Gastrocnemius medialis (tissue), 4 donors: ENCODE measurements at regions not wholly inside any gene's neighbourhood (a gene's known extent, or its start where the extent isn't known, plus 50 kb on each side); places are given as distances from the start of the nearest gene placed in this dataset.

Experiments
- POLR2A ChIP-seq, 2 donors: fragments of 450-650 bp; IDR thresholded peaks; one replicate each; pipeline ENCODE4 v1.6.1; 2017; ENCODE audit warnings: antibody characterized with exemption in 2 of 2, mild to moderate bottlenecking in 2 of 2, moderate library complexity in 2 of 2
- TF ChIP-seq, protein P1 (sequence below), 5 experiments: fragments of 450-650 bp in 3 of 5; fragments of 200-600 bp in 2 of 5; sonication (generic) in 2 of 5; IDR thresholded peaks in 4 of 5; conservative IDR thresholded peaks in 1 of 5; 1 replicate in 4 of 5; 2 replicates in 1 of 5; pipeline ENCODE4 v1.5.1; 2016 to 2019; ENCODE audit warnings: antibody characterized with exemption in 5 of 5, mild to moderate bottlenecking in 3 of 5, moderate library complexity in 3 of 5

DNA sequence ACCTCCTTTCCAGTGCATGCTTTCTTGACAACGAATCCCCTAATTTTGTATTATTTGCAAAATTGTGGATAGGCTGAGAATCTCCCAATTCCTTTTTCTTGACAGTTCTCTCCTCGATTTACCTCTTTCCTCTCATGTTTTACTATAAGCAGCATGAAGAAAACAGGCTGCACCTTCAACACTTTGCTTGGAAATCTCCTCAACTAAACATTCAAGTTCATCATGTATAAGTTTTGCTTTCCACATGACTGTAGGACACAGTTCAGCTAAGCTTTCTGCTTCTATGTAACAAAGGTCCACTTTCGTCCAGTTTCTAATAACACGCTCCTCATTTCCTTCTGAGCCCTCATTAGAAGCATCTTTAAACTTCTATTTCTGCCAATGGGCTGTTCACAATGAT, 199.0 kb upstream of the NLRP1 start:
- TF ChIP-seq, protein P1, sequence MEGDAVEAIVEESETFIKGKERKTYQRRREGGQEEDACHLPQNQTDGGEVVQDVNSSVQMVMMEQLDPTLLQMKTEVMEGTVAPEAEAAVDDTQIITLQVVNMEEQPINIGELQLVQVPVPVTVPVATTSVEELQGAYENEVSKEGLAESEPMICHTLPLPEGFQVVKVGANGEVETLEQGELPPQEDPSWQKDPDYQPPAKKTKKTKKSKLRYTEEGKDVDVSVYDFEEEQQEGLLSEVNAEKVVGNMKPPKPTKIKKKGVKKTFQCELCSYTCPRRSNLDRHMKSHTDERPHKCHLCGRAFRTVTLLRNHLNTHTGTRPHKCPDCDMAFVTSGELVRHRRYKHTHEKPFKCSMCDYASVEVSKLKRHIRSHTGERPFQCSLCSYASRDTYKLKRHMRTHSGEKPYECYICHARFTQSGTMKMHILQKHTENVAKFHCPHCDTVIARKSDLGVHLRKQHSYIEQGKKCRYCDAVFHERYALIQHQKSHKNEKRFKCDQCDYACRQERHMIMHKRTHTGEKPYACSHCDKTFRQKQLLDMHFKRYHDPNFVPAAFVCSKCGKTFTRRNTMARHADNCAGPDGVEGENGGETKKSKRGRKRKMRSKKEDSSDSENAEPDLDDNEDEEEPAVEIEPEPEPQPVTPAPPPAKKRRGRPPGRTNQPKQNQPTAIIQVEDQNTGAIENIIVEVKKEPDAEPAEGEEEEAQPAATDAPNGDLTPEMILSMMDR (IDR thresholded peaks at IDR 0.05 in 4 of 5, conservative IDR thresholded peaks at IDR 0.05 in 1 of 5) = no peak
- TF ChIP-seq POLR2A (IDR thresholded peaks at IDR 0.05) = no peak
